ENCODE measurements at regions not wholly inside any gene's neighbourhood (a gene's known extent, or its start where the extent isn't known, plus 50 kb on each side); places are given as distances from the start of the nearest gene placed in this dataset.

GRCh38 chr1:218802799-218803198 is 370.9 kb upstream of the LYPLAL1 start:
- RAD21 ChIA-PET (ENCODE audit: unreplicated experiment), result no interaction called here
- BruUV-seq (replicated peaks), result no TSS peak

DNA sequence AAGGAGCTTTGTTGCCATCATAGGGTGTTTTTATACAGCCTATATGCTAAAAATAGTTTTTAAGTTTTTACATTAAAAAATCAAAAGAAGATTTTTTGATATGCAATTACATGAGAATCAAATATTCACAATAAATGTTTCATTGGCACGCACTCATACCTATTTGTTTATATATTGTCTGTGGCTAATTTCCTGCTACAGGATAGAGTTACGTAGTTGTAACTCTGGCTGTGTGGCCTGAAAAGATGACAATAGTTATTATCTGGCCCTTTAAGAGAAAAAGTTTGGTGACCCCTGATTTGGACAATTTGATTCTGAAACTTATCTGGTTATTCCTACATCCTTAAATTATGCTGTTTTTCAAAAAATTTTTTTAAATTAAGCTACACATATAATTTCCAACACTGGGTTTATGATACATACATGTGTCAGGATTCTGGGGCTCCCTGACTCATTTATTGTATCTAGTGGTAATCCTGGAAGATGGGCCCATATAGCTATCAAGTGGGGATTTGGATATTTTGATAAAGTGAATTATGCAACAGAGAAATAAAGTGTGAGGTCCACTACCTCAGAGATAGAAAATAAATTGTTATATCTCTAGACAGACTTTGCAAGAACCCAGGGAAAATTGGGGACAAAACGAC is 370.2 kb upstream of the LYPLAL1 start:
- H4K20me1 ChIP-seq (ENCODE audit: control insufficient read depth, insufficient read depth), result no peaks in the 10 kb centered on the region
- H3K4me2 ChIP-seq (ENCODE audit: control insufficient read depth, insufficient read depth), result no peak overlapping the region
- H3K4me3 ChIP-seq, result no peak overlapping the region
- no peaks in the 10 kb centered on the region for H3K36me3 ChIP-seq (ENCODE audit: control insufficient read depth in 2 of 2, insufficient read depth in 2 of 2, low read length in 1 of 2)
- POLR2A ChIA-PET, result no interaction called here
- 28% methylated on average over 3 of the region's 3 CpGs for WGBS (ENCODE audit: insufficient coverage, insufficient replicate concordance, low lambda C conversion rate, missing lambda C conversion rate)
- no peaks in the 10 kb centered on the region for H3K79me2 ChIP-seq (ENCODE audit: control insufficient read depth, insufficient read depth, low read length)
- RAD21 ChIA-PET (ENCODE audit: unreplicated experiment), result no interaction called here
- CTCF ChIA-PET, result no interaction called here
- no peaks in the 10 kb centered on the region for H3K4me1 ChIP-seq (ENCODE audit: control insufficient read depth, insufficient read depth, low read length)
- DNase-seq (ENCODE audit: low read depth, low spot score), result no peak
- no peak for ATAC-seq
- no peak overlapping the region for H3K27ac ChIP-seq (ENCODE audit: control insufficient read depth, insufficient read depth)
- SMC1A ChIA-PET (ENCODE audit: uncharacterized antibody, unreplicated experiment), result no interaction called here
- no peak overlapping the region for H3K9ac ChIP-seq (ENCODE audit: control insufficient read depth, insufficient read depth, low read length)
- H3K27me3 ChIP-seq (replicated peaks in 1 of 2; ENCODE audit: control insufficient read depth in 2 of 2, insufficient read depth in 2 of 2, low read length in 1 of 2), result no peaks in the 10 kb centered on the region
- in situ Hi-C loops (cut with MboI) (no loop called here), intact Hi-C loops (cut with micrococcal nuclease; ENCODE audit: unreplicated experiment) (no loop called here)
- no peaks in the 10 kb centered on the region for H3K9me3 ChIP-seq (replicated peaks; ENCODE audit: control insufficient read depth, insufficient read depth, low read length)
- no peak for FAIRE-seq
- no peak overlapping the region for H2AFZ ChIP-seq (ENCODE audit: control insufficient read depth, low read depth, low read length)
- BruUV-seq (replicated peaks), result no TSS peak
- TF ChIP-seq SMAD5 (IDR thresholded peaks at IDR 0.05; ENCODE audit: low read depth) (no peak), ATF3 (IDR thresholded peaks at IDR 0.05; ENCODE audit: borderline replicate concordance, extremely low read depth, low read depth, low read length) (no peak), IRF3 (IDR thresholded peaks at IDR 0.05) (no peak), BCL11A (IDR thresholded peaks at IDR 0.05; ENCODE audit: low read depth, low read length) (no peak), EGR1 (IDR thresholded peaks at IDR 0.05; ENCODE audit: borderline replicate concordance in 1 of 2, low read depth in 2 of 2, low read length in 2 of 2) (no peak), SREBF1 (IDR thresholded peaks at IDR 0.05; ENCODE audit: low read length) (no peak)
- TF ChIP-seq, protein P1, sequence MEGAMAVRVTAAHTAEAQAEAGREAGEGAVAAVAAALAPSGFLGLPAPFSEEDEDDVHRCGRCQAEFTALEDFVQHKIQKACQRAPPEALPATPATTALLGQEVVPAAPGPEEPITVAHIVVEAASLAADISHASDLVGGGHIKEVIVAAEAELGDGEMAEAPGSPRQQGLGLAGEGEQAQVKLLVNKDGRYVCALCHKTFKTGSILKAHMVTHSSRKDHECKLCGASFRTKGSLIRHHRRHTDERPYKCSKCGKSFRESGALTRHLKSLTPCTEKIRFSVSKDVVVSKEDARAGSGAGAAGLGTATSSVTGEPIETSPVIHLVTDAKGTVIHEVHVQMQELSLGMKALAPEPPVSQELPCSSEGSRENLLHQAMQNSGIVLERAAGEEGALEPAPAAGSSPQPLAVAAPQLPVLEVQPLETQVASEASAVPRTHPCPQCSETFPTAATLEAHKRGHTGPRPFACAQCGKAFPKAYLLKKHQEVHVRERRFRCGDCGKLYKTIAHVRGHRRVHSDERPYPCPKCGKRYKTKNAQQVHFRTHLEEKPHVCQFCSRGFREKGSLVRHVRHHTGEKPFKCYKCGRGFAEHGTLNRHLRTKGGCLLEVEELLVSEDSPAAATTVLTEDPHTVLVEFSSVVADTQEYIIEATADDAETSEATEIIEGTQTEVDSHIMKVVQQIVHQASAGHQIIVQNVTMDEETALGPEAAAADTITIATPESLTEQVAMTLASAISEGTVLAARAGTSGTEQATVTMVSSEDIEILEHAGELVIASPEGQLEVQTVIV (IDR thresholded peaks at IDR 0.05; ENCODE audit: borderline replicate concordance, partially characterized antibody), result no peak

More at GRCh38 chr1:218802799-218803198, 370.9 kb upstream of the LYPLAL1 start:
- ATAC-seq (no peak), DNase-seq (ENCODE audit: low read depth, low spot score) (no peak), FAIRE-seq (no peak)
- H3K4me2 ChIP-seq (ENCODE audit: control insufficient read depth, insufficient read depth), result no peak overlapping the region
- ChIA-PET POLR2A (no interaction called here), SMC1A (ENCODE audit: uncharacterized antibody, unreplicated experiment) (no interaction called here), CTCF (no interaction called here)
- no peaks in the 10 kb centered on the region for H4K20me1 ChIP-seq (ENCODE audit: control insufficient read depth, insufficient read depth)
- H3K79me2 ChIP-seq (ENCODE audit: control insufficient read depth, insufficient read depth, low read length), result no peaks in the 10 kb centered on the region
- H3K27me3 ChIP-seq (replicated peaks in 1 of 2; ENCODE audit: control insufficient read depth in 2 of 2, insufficient read depth in 2 of 2, low read length in 1 of 2), result no peaks in the 10 kb centered on the region
- in situ Hi-C loops (cut with MboI), result no loop called here
- TF ChIP-seq CHD4 (IDR thresholded peaks at IDR 0.05) (no peak), SKIL (IDR thresholded peaks at IDR 0.05; ENCODE audit: low read depth, poor library complexity, severe bottlenecking) (no peak), IRF4 (IDR thresholded peaks at IDR 0.05; ENCODE audit: low read depth, low read length) (no peak), MTA2 (IDR thresholded peaks at IDR 0.05; ENCODE audit: low read depth) (no peak)
- intact Hi-C loops (cut with micrococcal nuclease; ENCODE audit: unreplicated experiment), result no loop called here
- no peak overlapping the region for H3K4me3 ChIP-seq
- no peaks in the 10 kb centered on the region for H3K4me1 ChIP-seq (ENCODE audit: control insufficient read depth, insufficient read depth, low read length)
- WGBS (ENCODE audit: insufficient coverage, insufficient replicate concordance, low lambda C conversion rate, missing lambda C conversion rate), result 32% methylated on average over 3 of the region's 3 CpGs
- no peak overlapping the region for H2AFZ ChIP-seq (ENCODE audit: control insufficient read depth, low read depth, low read length)
- H3K27ac ChIP-seq (ENCODE audit: control insufficient read depth, insufficient read depth), result no peak overlapping the region
- H3K9me3 ChIP-seq (replicated peaks; ENCODE audit: control insufficient read depth, insufficient read depth, low read length), result no peaks in the 10 kb centered on the region
- no peak overlapping the region for H3K9ac ChIP-seq (ENCODE audit: control insufficient read depth, insufficient read depth, low read length)
- no peaks in the 10 kb centered on the region for H3K36me3 ChIP-seq (ENCODE audit: control insufficient read depth in 2 of 2, insufficient read depth in 2 of 2, low read length in 1 of 2)

Data from GM12878 (cell line).